ENCODE measurements at regions not wholly inside any gene's neighbourhood (a gene's known extent, or its start where the extent isn't known, plus 50 kb on each side); places are given as distances from the start of the nearest gene placed in this dataset.

- TF ChIP-seq POLR2A (IDR thresholded peaks at IDR 0.05) (no peak), POLR2AphosphoS5 (IDR thresholded peaks at IDR 0.05) (no peak), CTCF (IDR thresholded peaks at IDR 0.05) (no peak)
Observed at GRCh38 chr4:160399826-160400225, 1296.9 kb downstream of the RAPGEF2 start.

Measured in gastroesophageal sphincter (tissue), 3 donors.